ENCODE measurements at regions not wholly inside any gene's neighbourhood (a gene's known extent, or its start where the extent isn't known, plus 50 kb on each side); places are given as distances from the start of the nearest gene placed in this dataset.
"Not testable (repeated sequence)": the region's sequence is repeated elsewhere in the genome, so short reads cannot be mapped to it uniquely, and the experiment has no call there.

DNA sequence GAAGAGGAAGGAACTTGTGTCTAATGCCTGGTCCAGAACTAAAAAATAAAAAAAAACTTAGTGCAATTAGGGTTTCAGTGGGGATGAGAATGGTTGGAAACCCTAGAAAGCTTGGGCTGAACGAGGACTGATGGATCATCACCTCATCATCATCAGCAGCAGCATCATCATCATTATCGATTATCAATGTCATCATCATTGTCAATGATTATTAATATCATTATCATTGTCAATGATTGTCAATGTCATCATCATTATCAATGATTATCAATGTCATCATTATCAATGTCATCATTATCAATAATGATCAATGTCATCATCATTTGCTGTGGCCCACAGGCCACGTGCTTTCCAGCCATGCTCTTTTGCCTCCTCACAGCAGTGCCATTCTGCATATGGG, 952.0 kb upstream of the ZNF722 start:
- no peak for DNase-seq

- no peak for DNase-seq
These were observed 951.6 kb upstream of the ZNF722 start for GRCh38 chr7:63047061-63047460.

DNA sequence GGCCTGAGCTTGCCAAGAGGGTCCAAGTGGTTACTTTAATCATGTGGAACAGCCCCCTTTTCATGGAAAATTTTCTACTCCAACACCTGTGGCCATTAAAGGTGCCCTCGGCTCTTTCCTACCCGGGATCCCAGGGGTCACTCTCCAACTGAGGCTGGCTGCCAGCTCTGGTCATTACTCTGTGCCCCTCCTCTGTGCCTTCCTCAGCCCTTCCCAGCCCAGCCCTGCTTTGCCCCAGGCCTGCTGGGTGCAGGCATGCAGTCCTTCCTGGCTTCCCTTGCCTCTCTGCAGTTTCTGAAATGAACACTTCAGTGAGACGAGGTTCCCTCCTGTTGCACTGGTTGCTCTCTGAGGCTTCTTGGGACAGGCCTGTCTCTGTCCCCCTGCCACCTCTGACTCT, 951.1 kb upstream of the ZNF722 start:
- no peak for DNase-seq

DNA sequence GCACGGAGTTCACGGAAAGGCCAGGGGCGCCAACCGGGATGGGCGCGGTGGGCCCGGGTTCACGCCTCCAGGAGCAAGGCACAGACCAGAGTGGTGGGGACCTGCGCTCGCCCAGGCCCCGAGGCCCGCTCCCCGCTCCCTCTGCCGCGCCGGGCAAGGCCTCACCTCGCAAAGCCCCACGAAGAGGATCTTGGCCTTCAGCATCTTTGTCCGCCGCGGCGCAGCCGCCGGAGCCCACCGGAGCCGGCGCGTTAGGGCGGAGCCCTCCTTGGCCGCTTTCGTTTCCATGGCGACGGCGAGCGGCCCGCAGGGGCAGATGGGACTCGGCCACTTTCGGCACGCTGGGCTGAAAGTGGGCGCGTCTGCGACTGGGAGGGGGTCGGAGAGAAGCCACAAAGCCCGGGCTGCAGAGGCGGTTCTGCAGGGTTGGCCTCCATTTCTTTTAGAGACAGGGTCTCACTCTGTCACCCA, 944.4 kb upstream of the ZNF722 start:
- no peak for DNase-seq

GRCh38 chr7:63057265-63057664, 941.4 kb upstream of the ZNF722 start:
- no peak for DNase-seq

DNA sequence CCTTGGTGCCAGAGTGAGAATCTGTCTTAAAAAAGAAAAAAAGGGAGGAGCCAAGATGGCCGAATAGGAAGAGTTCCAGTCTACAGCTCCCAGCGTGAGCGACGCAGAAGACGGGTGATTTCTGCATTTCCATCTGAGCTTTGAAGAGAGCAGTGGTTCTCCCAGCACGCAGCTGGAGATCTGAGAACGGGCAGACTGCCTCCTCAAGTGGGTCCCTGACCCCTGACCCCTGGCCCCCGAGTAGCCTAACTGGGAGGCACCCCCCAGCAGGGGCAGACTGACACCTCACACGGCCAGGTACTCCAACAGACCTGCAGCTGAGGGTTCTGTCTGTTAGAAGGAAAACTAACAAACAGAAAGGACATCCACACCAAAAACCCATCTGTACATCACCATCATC, 937.9 kb upstream of the ZNF722 start:
- not testable (repeated sequence) for DNase-seq

DNA sequence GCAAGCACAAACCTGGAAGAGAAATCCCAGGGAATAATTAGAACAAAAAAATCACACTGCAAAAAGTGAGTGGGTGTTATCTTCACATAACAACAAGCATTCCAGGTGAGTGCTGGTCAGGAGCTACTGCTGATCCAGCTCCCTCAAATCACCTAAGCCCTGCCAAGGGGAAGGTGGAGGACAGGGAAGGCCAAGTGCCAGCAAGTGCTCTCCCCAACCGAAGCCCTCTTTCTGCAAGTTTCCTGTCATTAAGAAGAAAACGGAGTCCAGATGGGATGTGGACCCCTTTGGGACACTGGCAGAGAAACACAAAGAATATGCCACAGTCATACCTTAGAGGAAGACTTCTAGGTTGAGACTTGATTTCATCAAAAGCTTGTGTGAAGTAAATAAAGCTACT, 933.0 kb upstream of the ZNF722 start:
- DNase-seq = no peak

GRCh38 chr7:63066235-63066634, 932.4 kb upstream of the ZNF722 start:
- not testable (repeated sequence) for DNase-seq

- DNase-seq = peak; percentile 43
These were observed 930.6 kb upstream of the ZNF722 start for GRCh38 chr7:63067897-63068585.

DNA sequence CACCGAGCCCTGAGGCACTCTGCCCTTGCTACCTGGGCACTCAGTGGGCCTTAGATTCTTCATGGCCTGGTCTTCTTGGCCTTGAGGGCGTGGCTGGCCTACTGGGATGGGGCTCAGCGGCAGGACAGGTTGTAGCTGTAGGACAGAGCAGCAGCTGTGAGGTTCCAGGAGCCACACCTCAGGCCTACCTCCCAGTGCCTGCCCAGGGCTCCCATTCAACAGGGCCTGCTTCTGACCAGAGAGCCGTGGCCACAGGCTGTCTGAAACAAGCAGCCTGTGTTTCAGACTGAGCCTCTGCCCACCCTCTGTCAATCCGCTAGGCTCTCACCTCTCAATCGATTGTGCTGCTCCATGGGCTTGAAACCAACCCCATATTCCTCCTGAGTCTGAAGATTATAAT, 928.0 kb upstream of the ZNF722 start:
- DNase-seq = no peak

DNA sequence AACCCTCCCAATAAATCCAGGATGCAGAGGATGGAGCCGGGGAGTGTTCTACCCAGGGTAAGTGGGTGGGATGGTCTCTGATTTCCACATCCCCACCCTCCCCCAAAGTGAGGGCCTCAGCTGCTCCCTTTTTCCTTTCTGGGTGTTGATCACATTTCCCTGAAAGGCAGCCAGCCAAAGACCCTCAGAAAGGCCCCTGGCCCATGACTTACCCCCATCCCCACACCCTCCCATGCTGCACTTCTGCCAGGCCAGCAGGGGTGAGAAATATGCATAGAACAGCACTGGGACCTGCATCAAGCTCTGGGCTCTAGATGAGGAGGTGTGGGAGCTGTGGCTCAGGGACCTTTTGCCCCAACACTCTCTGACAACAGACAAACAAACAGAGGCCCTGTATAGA, 927.3 kb upstream of the ZNF722 start:
- no peak for DNase-seq

DNA sequence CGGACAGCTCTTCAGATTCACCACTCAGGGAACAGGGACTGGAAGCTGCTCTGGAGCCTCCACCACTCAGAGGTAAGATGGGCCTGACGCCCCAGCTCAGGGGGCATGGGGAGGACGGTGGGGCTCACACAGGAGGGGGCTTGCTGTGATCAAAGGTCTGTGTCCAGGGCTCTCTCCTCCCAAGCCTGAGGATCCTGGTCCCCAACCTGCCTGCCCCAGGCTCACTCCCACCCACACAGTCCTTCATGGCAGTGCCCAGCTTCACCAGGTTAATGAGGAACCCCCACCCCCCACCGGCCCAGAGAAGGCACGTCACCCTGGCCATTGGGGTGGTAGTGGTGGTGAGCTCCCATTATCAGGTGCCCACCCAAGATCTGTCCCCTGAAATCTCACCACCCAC, 926.7 kb upstream of the ZNF722 start:
- no peak for DNase-seq

DNA sequence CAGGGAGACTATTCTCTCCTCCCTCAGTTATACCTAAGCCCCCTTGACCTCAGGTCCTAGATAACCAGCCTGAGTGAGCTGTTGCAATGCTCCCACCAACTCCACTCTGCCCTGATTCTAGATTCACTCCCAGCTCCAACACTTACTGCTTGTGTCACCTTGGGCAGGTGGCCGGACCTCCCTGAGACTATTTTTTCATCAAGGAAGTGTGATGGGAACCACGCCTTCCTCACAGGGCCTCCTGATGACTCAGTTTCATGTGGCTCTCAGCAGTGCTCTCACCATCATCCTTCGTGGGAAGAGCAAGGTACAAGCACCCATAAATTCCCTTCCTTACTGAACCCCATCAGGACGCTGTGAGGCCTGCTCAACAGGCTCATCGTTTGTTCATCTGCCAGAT, 925.8 kb upstream of the ZNF722 start:
- DNase-seq = no peak

- DNase-seq = no peak
These were observed 925.4 kb upstream of the ZNF722 start for GRCh38 chr7:63073286-63073685.

- no peak for DNase-seq
These were observed 924.9 kb upstream of the ZNF722 start for GRCh38 chr7:63073736-63074135.

- no peak for DNase-seq
These were observed 920.8 kb upstream of the ZNF722 start for GRCh38 chr7:63077841-63078240.

GRCh38 chr7:63080406-63080805, 918.2 kb upstream of the ZNF722 start:
- no peak for DNase-seq

- no peak for DNase-seq
These were observed 917.8 kb upstream of the ZNF722 start for GRCh38 chr7:63080831-63081230.

GRCh38 chr7:63087575-63088190, 911.0 kb upstream of the ZNF722 start:
- peak; percentile 9 for DNase-seq

DNA sequence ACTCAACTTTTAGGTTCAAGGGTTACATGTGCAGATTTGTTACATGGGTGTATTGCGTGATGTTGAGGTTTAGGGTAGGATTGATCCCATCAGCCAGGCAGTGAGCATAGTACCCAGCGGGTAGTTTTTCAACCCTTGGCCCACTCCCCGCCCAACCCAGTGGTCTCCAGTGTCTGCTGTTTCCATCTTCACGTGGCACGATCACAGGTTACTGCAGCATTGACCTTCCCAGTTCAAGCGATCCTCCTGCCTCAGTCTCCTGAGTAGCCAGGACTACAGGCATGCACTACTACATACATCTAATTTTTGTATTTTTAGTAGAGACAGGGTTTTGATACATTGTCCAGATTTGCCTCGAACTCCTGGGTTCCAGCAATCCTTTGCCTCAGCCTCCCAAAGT, 905.7 kb upstream of the ZNF722 start:
- no peak for DNase-seq

GRCh38 chr7:63093481-63093880, 905.2 kb upstream of the ZNF722 start:
- peak; percentile 38 for DNase-seq

GRCh38 chr7:63096141-63096540, 902.5 kb upstream of the ZNF722 start:
- DNase-seq = no peak

DNA sequence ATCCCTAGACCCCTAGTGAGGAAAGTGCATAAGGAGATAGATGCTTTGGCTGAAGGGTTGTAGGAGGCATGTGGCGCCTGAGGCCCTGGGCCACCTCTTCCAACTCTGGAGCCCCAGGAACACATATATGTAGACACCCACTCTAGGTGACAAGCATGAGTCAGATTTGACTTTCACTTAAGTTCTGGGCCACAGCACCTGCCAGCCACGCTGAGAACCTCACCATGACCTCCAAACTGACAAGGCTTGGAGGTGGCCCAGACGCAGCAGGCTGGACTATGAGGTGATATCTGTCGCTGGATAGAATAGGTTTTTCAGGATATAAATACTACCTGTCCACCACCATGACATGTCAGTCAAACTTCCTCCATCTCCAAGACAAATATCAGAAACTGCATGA, 894.0 kb upstream of the ZNF722 start:
- no peak for DNase-seq

- no peak for DNase-seq
These were observed 892.7 kb upstream of the ZNF722 start for GRCh38 chr7:63105978-63106377.

Measured in DMS53 (cell line).